Lower lobe of right lung (tissue), 2 donors: ENCODE measurements at regions not wholly inside any gene's neighbourhood (a gene's known extent, or its start where the extent isn't known, plus 50 kb on each side); places are given as distances from the start of the nearest gene placed in this dataset.

Experiments used
- ATAC-seq, 2 donors: fragments of 200-7000 bp; cut with Tn5 transposase; one replicate each; pipeline ENCODE4 v1.9.1; 2020 to 2022; ENCODE audit warnings: mild to moderate bottlenecking in 2 of 2, moderate library complexity in 2 of 2
- DNase-seq: peaks from one replicate; pipeline ENCODE4 v3.0.0-alpha.2; 2020
- H3K27ac ChIP-seq: fragments of 200-600 bp; one replicate; pipeline ENCODE4 v1.8.0; 2022
- H3K27me3 ChIP-seq: fragments of 200-600 bp; one replicate; pipeline ENCODE4 v1.8.0; 2022; ENCODE audit warnings: low read depth
- H3K36me3 ChIP-seq: fragments of 200-600 bp; one replicate; pipeline ENCODE4 v1.8.0; 2022; ENCODE audit warnings: mild to moderate bottlenecking
- H3K4me1 ChIP-seq: fragments of 200-600 bp; one replicate; pipeline ENCODE4 v1.8.0; 2022
- H3K4me3 ChIP-seq: fragments of 200-600 bp; one replicate; pipeline ENCODE4 v1.8.0; 2022; ENCODE audit warnings: mild to moderate bottlenecking
- H3K9me3 ChIP-seq: fragments of 200-600 bp; one replicate; pipeline ENCODE4 v1.8.0; 2022
- intact Hi-C: fragments of 100-400 bp; cut with DNase I; formaldehyde crosslinking; loops from one replicate; pipeline ENCODE4 v1.11.0; 2022
- TF ChIP-seq, protein P1 (sequence below): fragments of 200-600 bp; IDR thresholded peaks from one replicate; pipeline ENCODE4 v1.8.0; 2022; ENCODE audit warnings: antibody characterized with exemption, mild to moderate bottlenecking
- donor health status: DM: no; HTN: yes; CAD: no; lungs with severe emphysema.

DNA sequence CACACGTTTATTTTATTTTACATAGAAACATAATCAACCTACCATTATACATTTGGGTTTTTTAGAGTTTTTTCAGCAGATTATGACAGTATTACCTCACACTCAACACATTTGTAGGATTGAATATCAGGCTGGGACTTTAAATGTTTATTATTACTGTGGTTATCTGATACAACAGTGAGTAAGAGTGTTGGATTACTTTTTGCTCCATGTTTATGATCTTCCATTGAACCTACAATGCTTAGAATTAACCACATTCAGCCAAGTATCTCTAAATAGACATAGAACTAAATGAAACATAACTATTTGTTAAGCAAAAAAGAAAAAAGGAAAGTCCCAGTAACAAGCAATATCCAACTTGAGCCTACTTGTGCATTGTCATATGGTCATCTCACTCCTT, 607.4 kb upstream of the PITX2 start:
- no peaks in the 10 kb centered on the region for H3K36me3 ChIP-seq
- no peaks in the 10 kb centered on the region for H3K4me1 ChIP-seq
- no peaks in the 10 kb centered on the region for H3K9me3 ChIP-seq
- intact Hi-C loops: no loop called here
- ATAC-seq (no peak), DNase-seq (no peak)
- H3K27ac ChIP-seq: no peak overlapping the region
- no peak overlapping the region for H3K4me3 ChIP-seq
- H3K27me3 ChIP-seq: no peaks in the 10 kb centered on the region
- TF ChIP-seq, protein P1, sequence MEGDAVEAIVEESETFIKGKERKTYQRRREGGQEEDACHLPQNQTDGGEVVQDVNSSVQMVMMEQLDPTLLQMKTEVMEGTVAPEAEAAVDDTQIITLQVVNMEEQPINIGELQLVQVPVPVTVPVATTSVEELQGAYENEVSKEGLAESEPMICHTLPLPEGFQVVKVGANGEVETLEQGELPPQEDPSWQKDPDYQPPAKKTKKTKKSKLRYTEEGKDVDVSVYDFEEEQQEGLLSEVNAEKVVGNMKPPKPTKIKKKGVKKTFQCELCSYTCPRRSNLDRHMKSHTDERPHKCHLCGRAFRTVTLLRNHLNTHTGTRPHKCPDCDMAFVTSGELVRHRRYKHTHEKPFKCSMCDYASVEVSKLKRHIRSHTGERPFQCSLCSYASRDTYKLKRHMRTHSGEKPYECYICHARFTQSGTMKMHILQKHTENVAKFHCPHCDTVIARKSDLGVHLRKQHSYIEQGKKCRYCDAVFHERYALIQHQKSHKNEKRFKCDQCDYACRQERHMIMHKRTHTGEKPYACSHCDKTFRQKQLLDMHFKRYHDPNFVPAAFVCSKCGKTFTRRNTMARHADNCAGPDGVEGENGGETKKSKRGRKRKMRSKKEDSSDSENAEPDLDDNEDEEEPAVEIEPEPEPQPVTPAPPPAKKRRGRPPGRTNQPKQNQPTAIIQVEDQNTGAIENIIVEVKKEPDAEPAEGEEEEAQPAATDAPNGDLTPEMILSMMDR: no peak

DNA sequence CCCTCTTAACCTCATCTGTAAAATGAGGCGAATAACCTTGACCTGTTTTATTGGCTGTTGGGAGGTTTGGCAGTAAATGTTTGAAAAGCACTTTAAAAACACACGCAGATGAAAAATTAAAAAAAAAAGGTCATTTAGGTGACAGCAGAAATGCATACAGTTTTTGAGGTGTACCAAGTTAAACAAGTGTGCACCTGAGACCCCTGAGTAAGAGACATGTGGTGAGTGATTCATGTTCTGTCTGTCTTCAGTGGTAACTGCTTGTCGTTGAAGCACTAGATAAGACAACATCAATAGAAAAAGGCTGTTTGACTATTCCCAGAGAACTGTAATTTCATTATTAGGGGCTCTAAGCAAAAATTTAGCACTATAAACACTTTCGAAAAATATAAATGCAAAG, 608.4 kb upstream of the PITX2 start:
- intact Hi-C loops: no loop called here
- no peak for ATAC-seq

DNA sequence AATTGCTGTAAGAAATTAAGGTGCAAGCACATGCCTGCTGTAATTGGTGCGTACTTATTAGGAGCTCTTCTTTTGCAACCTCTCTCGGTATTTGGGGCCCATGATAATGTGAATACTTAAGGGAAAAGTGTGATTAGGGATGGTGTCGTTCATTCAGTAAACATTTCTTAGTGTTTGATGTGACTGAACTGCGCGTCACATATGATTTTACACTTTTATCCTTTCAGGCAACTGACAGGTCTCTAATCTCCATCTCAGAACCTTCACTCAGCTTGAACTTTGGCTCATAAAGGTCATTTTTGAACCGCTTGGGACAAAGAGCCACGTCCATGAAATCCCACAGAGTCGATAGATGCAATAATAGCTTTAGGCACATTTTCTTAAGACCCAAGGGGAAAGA, 612.1 kb upstream of the PITX2 start:
- TF ChIP-seq, protein P1: no peak
- no peak for DNase-seq
- intact Hi-C loops: no loop called here
- no peaks in the 10 kb centered on the region for H3K27me3 ChIP-seq
- no peaks in the 10 kb centered on the region for H3K4me1 ChIP-seq
- H3K27ac ChIP-seq: no peak overlapping the region
- H3K4me3 ChIP-seq: no peak overlapping the region
- ATAC-seq: no peak
- no peaks in the 10 kb centered on the region for H3K9me3 ChIP-seq
- no peaks in the 10 kb centered on the region for H3K36me3 ChIP-seq

More for the DNA sequence above, 608.4 kb upstream of the PITX2 start:
- DNase-seq: no peak
- Histone ChIP-seq H3K4me1 (no peaks in the 10 kb centered on the region), H3K27me3 (no peaks in the 10 kb centered on the region), H3K4me3 (no peak overlapping the region), H3K36me3 (no peaks in the 10 kb centered on the region), H3K9me3 (no peaks in the 10 kb centered on the region), H3K27ac (no peak overlapping the region)
- TF ChIP-seq, protein P1: no peak

DNA sequence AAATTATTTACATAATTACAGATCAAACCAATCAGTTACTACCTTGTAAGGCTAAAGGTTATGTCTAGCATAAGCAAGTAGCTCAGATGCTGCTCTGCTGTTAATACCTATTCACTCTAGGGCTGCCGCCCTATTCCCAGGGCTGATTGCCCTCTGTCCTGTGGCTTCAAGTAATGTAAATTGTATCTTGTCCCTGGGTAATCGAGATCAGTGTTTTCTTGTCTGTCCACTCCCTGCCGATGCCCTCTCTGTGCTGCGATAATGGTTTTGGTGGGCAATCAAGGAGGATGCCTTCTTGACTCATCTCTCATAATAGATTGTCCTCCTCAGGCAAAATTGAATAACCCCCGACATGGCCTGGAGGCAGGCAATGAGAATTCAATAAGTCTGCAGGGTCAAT, 641.0 kb upstream of the PITX2 start:
- TF ChIP-seq, protein P1: no peak
- DNase-seq: no peak
- intact Hi-C loops: no loop called here
- Histone ChIP-seq H3K4me3 (no peak overlapping the region), H3K9me3 (no peaks in the 10 kb centered on the region), H3K4me1 (no peaks in the 10 kb centered on the region), H3K27ac (no peak overlapping the region), H3K27me3 (no peaks in the 10 kb centered on the region), H3K36me3 (no peaks in the 10 kb centered on the region)
- no peak for ATAC-seq

DNA sequence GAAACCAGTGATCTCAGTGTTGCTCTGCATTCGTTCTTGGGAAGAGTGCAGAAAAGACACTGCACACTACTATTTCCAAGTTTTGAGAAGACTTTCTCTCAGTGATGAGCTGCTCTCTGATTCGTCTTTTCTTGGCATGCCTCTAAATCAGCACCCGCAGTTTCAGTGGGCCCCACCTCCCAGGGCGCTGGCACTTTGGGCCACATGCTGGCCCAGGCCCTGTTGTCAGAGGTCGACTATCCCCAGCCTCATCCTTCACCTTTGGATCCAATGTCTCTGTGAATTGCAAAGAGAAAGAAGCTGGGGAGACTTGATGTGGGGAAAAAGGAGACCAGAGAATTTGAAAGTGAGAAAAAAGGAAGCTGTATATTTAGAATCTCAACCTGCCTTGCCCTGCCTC, 644.1 kb upstream of the PITX2 start:
- Histone ChIP-seq H3K4me1 (no peaks in the 10 kb centered on the region), H3K27ac (no peak overlapping the region), H3K36me3 (no peaks in the 10 kb centered on the region), H3K27me3 (no peaks in the 10 kb centered on the region), H3K9me3 (no peaks in the 10 kb centered on the region), H3K4me3 (no peak overlapping the region)
- intact Hi-C loops: no loop called here
- no peak for ATAC-seq
- DNase-seq: no peak
- TF ChIP-seq, protein P1: no peak

DNA sequence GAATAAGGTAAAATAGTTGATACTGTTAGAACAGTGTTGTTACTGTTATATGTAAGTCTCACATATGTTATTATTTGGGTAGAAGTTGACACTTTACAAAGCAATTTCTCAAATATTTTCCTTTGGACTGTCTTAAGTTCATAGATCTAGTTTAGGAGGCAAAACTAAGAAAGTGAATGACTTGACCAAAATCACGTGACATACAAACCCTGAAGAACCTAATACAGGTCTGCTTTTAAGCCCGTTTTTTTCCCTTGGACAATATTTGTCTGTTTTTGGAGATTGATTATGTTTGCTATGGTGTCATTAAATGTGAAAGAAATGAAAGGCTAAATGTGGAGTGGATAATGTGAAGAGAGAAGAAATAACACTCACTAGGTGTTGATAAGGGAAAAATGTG, 644.9 kb upstream of the PITX2 start:
- Histone ChIP-seq H3K27ac (no peak overlapping the region), H3K36me3 (no peaks in the 10 kb centered on the region), H3K27me3 (no peaks in the 10 kb centered on the region), H3K4me3 (no peak overlapping the region), H3K4me1 (no peaks in the 10 kb centered on the region), H3K9me3 (no peaks in the 10 kb centered on the region)
- intact Hi-C loops: no loop called here
- DNase-seq (no peak), ATAC-seq (no peak)
- TF ChIP-seq, protein P1: no peak
